Heart right ventricle (tissue), 16 donors: ENCODE measurements at regions not wholly inside any gene's neighbourhood (a gene's known extent, or its start where the extent isn't known, plus 50 kb on each side); places are given as distances from the start of the nearest gene placed in this dataset.
"Not testable (repeated sequence)": the region's sequence is repeated elsewhere in the genome, so short reads cannot be mapped to it uniquely, and the experiment has no call there.

ENCODE experiments used
- ATAC-seq, 8 donors: fragments of 200-7000 bp; cut with Tn5 transposase; one replicate each; pipeline ENCODE4 v1.9.1; 2020; ENCODE audit warnings: mild to moderate bottlenecking in 8 of 8, moderate library complexity in 8 of 8, moderate number of reproducible peaks in 1 of 8
- DNase-seq, 2 donors: peaks; one replicate each; pipeline ENCODE4 v3.0.0-alpha.2; 2020
- H3K27ac ChIP-seq, 10 donors: fragments of 200-600 bp; sonication (generic) in 2 of 10; one replicate each; pipeline versions ENCODE4 v1.5.0 to v1.8.0; 2020 to 2022; ENCODE audit warnings: mild to moderate bottlenecking in 3 of 10
- H3K27me3 ChIP-seq, 7 donors: fragments of 200-600 bp; one replicate each; pipeline ENCODE4 v1.8.0; 2021 to 2022; ENCODE audit warnings: mild to moderate bottlenecking in 2 of 7
- H3K36me3 ChIP-seq, 9 donors: fragments of 200-600 bp; sonication (generic) in 1 of 9; one replicate each; pipeline versions ENCODE4 v1.5.0 to v1.8.0; 2020 to 2022; ENCODE audit warnings: mild to moderate bottlenecking in 2 of 9
- H3K4me1 ChIP-seq, 9 donors: fragments of 200-600 bp; sonication (generic) in 1 of 9; one replicate each; pipeline versions ENCODE4 v1.5.0 to v1.8.0; 2020 to 2022; ENCODE audit warnings: mild to moderate bottlenecking in 4 of 9
- H3K4me3 ChIP-seq, 10 donors: fragments of 200-600 bp; sonication (generic) in 2 of 10; one replicate each; pipeline versions ENCODE4 v1.5.0 to v1.8.0; 2020 to 2022; ENCODE audit warnings: mild to moderate bottlenecking in 7 of 10, moderate library complexity in 2 of 10
- H3K9me3 ChIP-seq, 11 donors: fragments of 200-600 bp in 10 of 11; sonication (generic) in 2 of 11; one replicate each; pipeline versions ENCODE4 v1.5.0 to v1.8.0; 2013 to 2022; ENCODE audit warnings: mild to moderate bottlenecking in 2 of 11, control low read depth in 1 of 11, moderate library complexity in 1 of 11
- WGBS, 2 donors: extraction: QIAGEN DNeasy Blood & Tissue Kit; methylation state at CpG; one replicate each; pipeline ENCODE4 v1.1.7; 2013; ENCODE audit warnings: inconsistent platforms in 1 of 2; 5-methylcytosine and 5-hydroxymethylcytosine counted together
- intact Hi-C, 10 donors: fragments of 100-400 bp; cut with DNase I; formaldehyde crosslinking; loops; one replicate each; pipeline versions ENCODE4 v1.11.1 to v1.14.2; 2022
- TF ChIP-seq, protein P1 (sequence below), 9 donors: fragments of 200-600 bp; sonication (generic) in 2 of 9; IDR thresholded peaks; one replicate each; pipeline versions ENCODE4 v1.5.0 to v1.8.0; 2021 to 2022; ENCODE audit warnings: antibody characterized with exemption in 9 of 9, mild to moderate bottlenecking in 5 of 9, moderate library complexity in 1 of 9
- donor health status: Arrhythmogenic right ventricular cardiomyopathy.
- donor health status: ischemic (EF 13 %, LVEDD 7.1; RV severe dilation, severe dysfunction).
- donor health status: healthy with polysubstance abuse.
- donor health status: DM: no; HTN: yes; CAD: no.
- donor health status: DM: no; HTN: no; CAD: no.
- donor health status: ischemic (EF 25% LVEDD 6.9; RV normal size, moderate dysfunction).
- donor health status: ischemic (EF 25% LVEDD 5.7; RV mildly dilated, moderate dysfunction).
- donor health status: healthy.
- donor health status: DM: yes; HTN: yes; CAD: no.
- donor health status: Ischemic cardiomyopathy.
- donor health status: ischemic (EF 35%, LVEDD 5.7; RV mildly dilated, moderate dysfunction).
- donor health status: nonischemic (EF 11% LVEDD 7.7; RV severe dilation, severe dysfunction).
- donor health status: DM: yes; HTN: yes; CAD: no.
- donor health status: PGD.
- donor health status: ischemic (EF 29% LVEDD 5.4; RV normal size, mild dysfunction).
- donor health status: nonischemic (EF 23%, LVEDD 6.1; RV moderate dilation, normal function).

DNA sequence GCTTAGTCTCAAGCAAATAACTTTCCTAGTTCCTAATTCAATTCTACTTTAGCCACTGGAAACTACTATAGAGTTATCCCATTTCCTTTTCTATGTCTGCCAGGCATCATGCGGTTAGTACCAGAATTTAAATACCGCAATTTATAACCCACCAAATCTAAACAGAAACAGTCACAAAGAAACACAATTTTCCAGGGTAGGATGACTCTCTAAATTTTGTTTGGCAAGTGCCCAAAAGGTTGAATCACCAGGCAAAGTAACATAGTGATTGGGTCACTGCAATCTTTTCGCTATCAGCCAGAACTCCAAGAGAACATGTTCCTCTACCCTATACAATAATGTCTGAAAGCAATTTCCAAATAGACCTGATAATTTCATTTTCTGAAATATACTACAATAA, 240.2 kb upstream of the GRIA3 start:
- DNase-seq (no peak), ATAC-seq (no peak)
- Histone ChIP-seq H3K4me3 (no peak overlapping the region), H3K36me3 (no peaks in the 10 kb centered on the region), H3K27ac (no peak overlapping the region), H3K9me3 (peaks cover 0 to 4% (median 0%) of the 10 kb centered on the region in 11 donors), H3K4me1 (no peaks in the 10 kb centered on the region), H3K27me3 (no peaks in the 10 kb centered on the region)
- intact Hi-C loops: no loop called here
- WGBS, 2 donors: 88 to 96% methylated on average over 3 of the region's 3 CpGs
- TF ChIP-seq, protein P1, sequence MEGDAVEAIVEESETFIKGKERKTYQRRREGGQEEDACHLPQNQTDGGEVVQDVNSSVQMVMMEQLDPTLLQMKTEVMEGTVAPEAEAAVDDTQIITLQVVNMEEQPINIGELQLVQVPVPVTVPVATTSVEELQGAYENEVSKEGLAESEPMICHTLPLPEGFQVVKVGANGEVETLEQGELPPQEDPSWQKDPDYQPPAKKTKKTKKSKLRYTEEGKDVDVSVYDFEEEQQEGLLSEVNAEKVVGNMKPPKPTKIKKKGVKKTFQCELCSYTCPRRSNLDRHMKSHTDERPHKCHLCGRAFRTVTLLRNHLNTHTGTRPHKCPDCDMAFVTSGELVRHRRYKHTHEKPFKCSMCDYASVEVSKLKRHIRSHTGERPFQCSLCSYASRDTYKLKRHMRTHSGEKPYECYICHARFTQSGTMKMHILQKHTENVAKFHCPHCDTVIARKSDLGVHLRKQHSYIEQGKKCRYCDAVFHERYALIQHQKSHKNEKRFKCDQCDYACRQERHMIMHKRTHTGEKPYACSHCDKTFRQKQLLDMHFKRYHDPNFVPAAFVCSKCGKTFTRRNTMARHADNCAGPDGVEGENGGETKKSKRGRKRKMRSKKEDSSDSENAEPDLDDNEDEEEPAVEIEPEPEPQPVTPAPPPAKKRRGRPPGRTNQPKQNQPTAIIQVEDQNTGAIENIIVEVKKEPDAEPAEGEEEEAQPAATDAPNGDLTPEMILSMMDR (IDR thresholded peaks at IDR 0.05): no peak

DNA sequence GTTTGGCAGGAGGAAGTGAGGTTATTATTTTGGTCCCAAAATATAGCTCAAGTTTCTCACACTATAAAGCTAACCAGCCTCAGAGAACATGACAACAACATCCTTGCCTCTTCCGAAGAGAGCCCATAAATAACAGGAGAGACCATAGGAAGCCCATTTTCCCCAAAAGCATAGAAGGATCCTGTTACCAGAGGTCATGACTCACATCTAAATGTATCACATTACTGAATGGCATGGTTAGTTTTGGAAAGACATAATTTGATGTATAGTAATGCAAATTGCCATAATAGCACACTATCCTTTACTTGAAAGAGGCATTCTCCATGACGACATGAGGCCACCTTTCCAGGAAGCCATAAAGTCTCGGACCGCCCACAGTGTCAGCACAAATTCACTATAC, 238.8 kb upstream of the GRIA3 start:
- Histone ChIP-seq H3K9me3 (peaks cover 0 to 4% (median 0%) of the 10 kb centered on the region in 11 donors), H3K4me3 (no peak overlapping the region), H3K36me3 (no peaks in the 10 kb centered on the region), H3K4me1 (no peaks in the 10 kb centered on the region), H3K27ac (no peak overlapping the region), H3K27me3 (no peaks in the 10 kb centered on the region)
- ATAC-seq (no peak), DNase-seq (no peak)
- intact Hi-C loops: no loop called here
- TF ChIP-seq, protein P1 (IDR thresholded peaks at IDR 0.05): no peak
- 60 to 90% methylated on average over 4 of the region's 4 CpGs for WGBS, 2 donors

DNA sequence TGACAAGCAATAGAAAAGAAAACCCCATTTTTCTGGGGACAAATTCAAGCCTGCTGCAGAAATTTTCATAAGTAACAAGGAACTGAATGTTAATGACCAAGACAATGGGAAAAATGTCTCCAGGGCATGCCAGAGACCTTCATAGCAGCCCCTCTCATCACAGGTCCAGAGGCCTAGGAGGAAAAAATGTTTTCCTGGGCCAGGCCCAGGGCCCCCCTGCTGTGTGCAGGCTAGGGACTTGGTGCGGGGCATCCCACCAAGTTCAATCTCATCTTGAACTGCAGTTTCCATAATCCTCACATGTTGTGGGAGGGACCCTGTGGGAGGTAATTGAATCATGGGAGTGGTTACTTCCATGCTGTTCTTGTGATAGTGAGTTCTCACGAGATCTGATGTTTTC, 211.5 kb upstream of the GRIA3 start:
- WGBS, 2 donors: 45 to 48% methylated on average over 2 of the region's 2 CpGs
- Histone ChIP-seq H3K4me3 (no peak overlapping the region), H3K27ac (no peak overlapping the region), H3K36me3 (no peaks in the 10 kb centered on the region), H3K9me3 (peaks cover 0 to 10% (median 0%) of the 10 kb centered on the region in 11 donors), H3K27me3 (no peaks in the 10 kb centered on the region), H3K4me1 (no peaks in the 10 kb centered on the region)
- ATAC-seq (no peak), DNase-seq (no peak)
- TF ChIP-seq, protein P1 (IDR thresholded peaks at IDR 0.05): no peak
- intact Hi-C loops: no loop called here

DNA sequence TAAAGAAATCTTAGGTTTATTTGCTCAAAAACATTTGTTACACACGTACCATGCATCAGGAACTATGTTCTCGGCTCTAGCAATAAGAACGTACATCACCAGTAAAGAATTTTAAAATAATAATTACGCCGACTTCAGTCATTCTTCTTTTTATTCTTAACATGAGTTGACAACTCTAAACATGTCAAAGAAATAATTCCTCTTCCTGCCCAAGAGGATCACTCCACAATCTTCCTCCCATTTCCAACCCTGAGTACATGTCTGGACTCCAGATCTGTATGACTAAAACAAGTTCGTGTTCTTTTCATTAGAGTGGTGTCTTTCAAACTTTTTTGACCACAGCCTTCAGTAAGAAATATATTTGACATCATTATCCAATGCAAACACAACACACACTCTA, 201.6 kb upstream of the GRIA3 start:
- WGBS, 2 donors: 84 to 89% methylated on average over 6 of the region's 6 CpGs
- intact Hi-C loops: no loop called here
- DNase-seq (no peak), ATAC-seq (no peak)
- Histone ChIP-seq H3K9me3 (peaks cover 0 to 23% (median 0%) of the 10 kb centered on the region in 11 donors), H3K4me3 (no peak overlapping the region), H3K36me3 (no peaks in the 10 kb centered on the region), H3K27ac (no peak overlapping the region), H3K4me1 (no peaks in the 10 kb centered on the region), H3K27me3 (no peaks in the 10 kb centered on the region)
- TF ChIP-seq, protein P1 (IDR thresholded peaks at IDR 0.05): no peak

DNA sequence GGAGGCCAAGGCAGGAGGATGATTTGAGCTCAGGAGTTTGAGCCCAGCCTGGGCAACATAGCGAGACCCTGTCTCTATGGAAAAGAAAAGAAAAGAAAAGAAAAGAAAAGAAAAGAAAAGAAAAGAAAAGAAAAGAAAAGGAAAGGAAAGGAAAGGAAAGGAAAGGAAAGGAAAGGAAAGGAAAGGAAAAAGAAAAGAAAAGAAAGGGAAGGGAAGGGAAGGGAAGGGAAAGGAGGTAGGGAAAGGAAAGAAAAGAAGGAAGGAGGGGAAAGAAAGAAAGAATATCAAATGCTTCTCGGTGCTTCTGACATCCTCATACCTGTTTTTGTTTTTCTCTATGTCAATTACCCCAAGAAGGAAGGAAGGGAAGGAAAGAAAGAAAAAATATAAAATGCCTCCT, 181.2 kb upstream of the GRIA3 start:
- H3K36me3 ChIP-seq, H3K4me3 ChIP-seq, ATAC-seq, H3K27ac ChIP-seq, DNase-seq, H3K4me1 ChIP-seq, H3K27me3 ChIP-seq, H3K9me3 ChIP-seq, intact Hi-C loops: not testable (repeated sequence)
- WGBS, 2 donors: 66 to 69% methylated on average over 2 of the region's 2 CpGs
